Psoas muscle (tissue), 7 donors: ENCODE measurements at regions not wholly inside any gene's neighbourhood (a gene's known extent, or its start where the extent isn't known, plus 50 kb on each side); places are given as distances from the start of the nearest gene placed in this dataset.

Experiments used
- ATAC-seq, 4 donors: fragments of 200-7000 bp; cut with Tn5 transposase; one replicate each; pipeline ENCODE4 v1.9.1; 2020; ENCODE audit warnings: moderate library complexity in 3 of 4, mild to moderate bottlenecking in 2 of 4
- DNase-seq, 2 donors: peaks; one replicate each; pipeline ENCODE4 v3.0.0-alpha.2; 2020
- H3K27ac ChIP-seq: fragments of 200-600 bp; one replicate; pipeline ENCODE4 v1.8.0; 2022
- H3K27me3 ChIP-seq, 3 donors: fragments of 200-600 bp in 1 of 3; one replicate each; pipeline versions ENCODE4 v1.6.1 to v1.8.0; 2013 to 2022; ENCODE audit warnings: low read length in 2 of 3, mild to moderate bottlenecking in 2 of 3, moderate library complexity in 1 of 3; ENCODE audit not compliant: insufficient read depth in 3 of 3
- H3K36me3 ChIP-seq, 2 donors: fragments of 200-600 bp in 1 of 2; one replicate each; pipeline versions ENCODE4 v1.6.1 to v1.8.0; 2013 to 2022; ENCODE audit warnings: low read depth in 1 of 2, mild to moderate bottlenecking in 1 of 2, moderate library complexity in 1 of 2; ENCODE audit not compliant: insufficient read depth in 1 of 2
- H3K4me1 ChIP-seq: fragments of 200-600 bp; one replicate; pipeline ENCODE4 v1.8.0; 2022
- H3K4me3 ChIP-seq: fragments of 200-600 bp; one replicate; pipeline ENCODE4 v1.8.0; 2022; ENCODE audit warnings: mild to moderate bottlenecking
- H3K9me3 ChIP-seq: fragments of 200-600 bp; one replicate; pipeline ENCODE4 v1.8.0; 2022
- WGBS, 3 donors: extraction: QIAGEN DNeasy Blood & Tissue Kit; methylation state at CpG; one replicate each; pipeline versions ENCODE4 v1.1.6 to v1.1.7; 2013; 5-methylcytosine and 5-hydroxymethylcytosine counted together
- intact Hi-C, 2 donors: fragments of 100-400 bp; cut with DNase I; formaldehyde crosslinking; loops; one replicate each; pipeline versions ENCODE4 v1.11.0 to v1.14.2; 2022
- TF ChIP-seq, protein P1 (sequence below): fragments of 200-600 bp; IDR thresholded peaks from one replicate; pipeline ENCODE4 v1.8.0; 2022; ENCODE audit warnings: antibody characterized with exemption
- donor health status: healthy with polysubstance abuse.
- donor health status: DM: no; HTN: no; CAD: no; lungs with moderate emphysema.
- donor health status: Bipolar disorder and iron deficiency.
- donor health status: healthy.
- donor health status: DM: yes; HTN: yes; CAD: no.
- donor health status: DM: no; HTN: no; CAD: no.
- donor health status: DM: yes; HTN: yes; CAD: no.

DNA sequence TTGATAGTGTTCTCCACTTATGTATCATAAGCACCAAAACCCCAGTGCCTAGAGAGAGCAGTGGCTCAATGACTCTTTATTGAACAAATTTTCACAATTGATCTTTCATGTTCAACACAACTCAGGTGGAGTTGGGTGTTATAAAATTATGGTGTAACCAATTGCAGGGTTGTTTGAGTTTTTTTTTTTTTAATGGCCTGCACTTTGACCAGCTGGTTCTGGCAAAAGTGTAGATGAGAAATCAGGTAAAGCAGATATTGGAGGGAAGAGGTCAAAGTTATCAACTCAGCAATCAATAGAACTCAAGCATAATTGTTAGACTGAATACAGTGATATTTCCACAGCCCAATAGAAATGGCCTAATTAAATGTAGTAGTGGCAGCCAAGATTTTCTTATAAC lies 1386.3 kb downstream of the SUCLG1 start:
- DNase-seq = no peak
- Histone ChIP-seq H3K36me3 (no peaks in the 10 kb centered on the region), H3K27ac (no peak overlapping the region), H3K9me3 (no peaks in the 10 kb centered on the region), H3K27me3 (no peaks in the 10 kb centered on the region), H3K4me1 (no peaks in the 10 kb centered on the region), H3K4me3 (no peak overlapping the region)
- ATAC-seq = no peak
- intact Hi-C loops = no loop called here
- TF ChIP-seq, protein P1, sequence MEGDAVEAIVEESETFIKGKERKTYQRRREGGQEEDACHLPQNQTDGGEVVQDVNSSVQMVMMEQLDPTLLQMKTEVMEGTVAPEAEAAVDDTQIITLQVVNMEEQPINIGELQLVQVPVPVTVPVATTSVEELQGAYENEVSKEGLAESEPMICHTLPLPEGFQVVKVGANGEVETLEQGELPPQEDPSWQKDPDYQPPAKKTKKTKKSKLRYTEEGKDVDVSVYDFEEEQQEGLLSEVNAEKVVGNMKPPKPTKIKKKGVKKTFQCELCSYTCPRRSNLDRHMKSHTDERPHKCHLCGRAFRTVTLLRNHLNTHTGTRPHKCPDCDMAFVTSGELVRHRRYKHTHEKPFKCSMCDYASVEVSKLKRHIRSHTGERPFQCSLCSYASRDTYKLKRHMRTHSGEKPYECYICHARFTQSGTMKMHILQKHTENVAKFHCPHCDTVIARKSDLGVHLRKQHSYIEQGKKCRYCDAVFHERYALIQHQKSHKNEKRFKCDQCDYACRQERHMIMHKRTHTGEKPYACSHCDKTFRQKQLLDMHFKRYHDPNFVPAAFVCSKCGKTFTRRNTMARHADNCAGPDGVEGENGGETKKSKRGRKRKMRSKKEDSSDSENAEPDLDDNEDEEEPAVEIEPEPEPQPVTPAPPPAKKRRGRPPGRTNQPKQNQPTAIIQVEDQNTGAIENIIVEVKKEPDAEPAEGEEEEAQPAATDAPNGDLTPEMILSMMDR = no peak

DNA sequence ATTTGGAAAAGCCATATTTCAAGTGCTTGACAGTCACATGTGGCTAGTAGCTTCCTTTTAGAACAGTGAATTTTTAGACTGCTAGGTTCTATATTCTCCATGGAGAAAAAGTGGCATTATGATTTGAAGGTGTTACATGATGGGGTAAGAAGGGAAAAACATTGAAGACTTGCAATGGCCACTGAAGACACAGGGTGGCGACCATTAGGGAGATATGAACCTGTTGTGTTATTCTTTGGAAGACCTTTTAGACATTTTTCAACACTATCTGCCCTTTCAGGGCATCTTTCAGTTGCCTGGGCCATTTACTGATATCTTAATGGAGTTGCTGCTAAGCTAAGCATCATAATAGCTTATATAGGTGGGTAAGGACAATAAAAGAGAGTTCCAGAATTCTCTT lies 1387.2 kb downstream of the SUCLG1 start:
- H3K4me1 ChIP-seq = no peaks in the 10 kb centered on the region
- no peaks in the 10 kb centered on the region for H3K9me3 ChIP-seq
- 75 to 97% (median 93%) methylated on average over 1 of the region's 1 CpG for WGBS, 3 donors
- intact Hi-C loops = no loop called here
- no peak for DNase-seq
- no peak overlapping the region for H3K4me3 ChIP-seq
- H3K27me3 ChIP-seq = no peaks in the 10 kb centered on the region
- TF ChIP-seq, protein P1 = no peak
- ATAC-seq = no peak
- H3K27ac ChIP-seq = no peak overlapping the region
- no peaks in the 10 kb centered on the region for H3K36me3 ChIP-seq

DNA sequence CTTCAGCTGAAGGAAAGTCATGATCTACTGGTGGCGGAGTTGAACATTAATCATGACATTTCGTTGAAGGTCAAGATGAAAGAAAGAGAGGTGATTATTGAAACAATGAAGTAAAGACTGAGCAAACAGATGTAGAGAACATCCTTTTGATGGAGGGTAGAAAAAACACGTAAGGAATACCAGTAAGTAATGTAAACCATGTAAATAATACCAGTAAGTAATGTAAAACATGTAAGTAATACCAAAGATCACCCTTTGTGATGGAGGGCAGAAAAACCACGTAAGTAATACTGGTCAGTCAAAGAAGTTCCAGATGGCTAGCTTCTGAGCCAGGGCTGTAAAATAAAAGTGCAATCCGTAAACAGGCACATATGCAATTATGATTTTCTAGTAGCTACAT lies 1387.7 kb downstream of the SUCLG1 start:
- intact Hi-C loops = no loop called here
- no peaks in the 10 kb centered on the region for H3K4me1 ChIP-seq
- no peaks in the 10 kb centered on the region for H3K36me3 ChIP-seq
- no peak overlapping the region for H3K27ac ChIP-seq
- no peak for ATAC-seq
- H3K4me3 ChIP-seq = no peak overlapping the region
- WGBS, 3 donors = 54 to 63% (median 55%) methylated on average over 5 of the region's 5 CpGs
- H3K9me3 ChIP-seq = no peaks in the 10 kb centered on the region
- no peaks in the 10 kb centered on the region for H3K27me3 ChIP-seq
- no peak for DNase-seq
- TF ChIP-seq, protein P1 = no peak

DNA sequence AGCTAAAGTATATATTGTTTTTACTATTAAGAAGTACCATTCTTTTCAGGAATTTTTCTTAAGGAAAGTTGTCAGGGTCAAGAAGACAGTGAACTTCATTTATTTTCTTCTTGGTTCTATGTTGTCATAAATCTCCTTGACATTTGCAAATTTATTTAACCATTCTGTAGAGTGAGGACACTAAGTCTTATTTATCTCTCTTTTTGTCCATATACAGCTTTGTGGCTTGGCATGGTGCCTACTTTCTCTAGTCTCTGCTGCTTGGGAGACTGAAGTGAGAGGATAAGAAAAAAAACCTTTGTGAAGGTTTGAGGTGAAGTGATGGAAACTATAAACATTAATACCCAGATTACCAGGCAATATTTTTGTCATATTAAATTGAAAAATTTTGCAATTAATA lies 1389.4 kb downstream of the SUCLG1 start:
- Histone ChIP-seq H3K27ac (no peak overlapping the region), H3K4me1 (no peaks in the 10 kb centered on the region), H3K9me3 (no peaks in the 10 kb centered on the region), H3K4me3 (no peak overlapping the region), H3K36me3 (no peaks in the 10 kb centered on the region), H3K27me3 (no peaks in the 10 kb centered on the region)
- intact Hi-C loops = no loop called here
- ATAC-seq = no peak
- no peak for DNase-seq
- TF ChIP-seq, protein P1 = no peak

DNA sequence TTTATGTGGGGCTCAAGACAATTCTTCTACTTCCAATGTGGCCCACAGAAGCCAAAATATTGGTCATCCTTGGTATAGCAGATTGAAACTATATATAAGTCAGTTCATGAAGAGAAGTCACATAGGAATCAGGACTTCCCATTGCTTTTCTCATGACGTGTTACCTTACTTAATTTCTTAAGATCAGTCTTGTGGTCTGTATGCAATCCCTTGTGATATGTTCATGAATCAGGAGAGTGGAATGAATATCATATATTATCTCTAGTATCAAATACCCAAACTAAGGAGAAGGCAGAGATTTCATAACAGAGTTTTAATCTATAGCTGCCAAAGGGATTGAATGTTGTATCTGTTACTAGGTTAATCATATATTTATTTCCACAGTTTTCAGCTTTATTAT lies 1390.4 kb downstream of the SUCLG1 start:
- intact Hi-C loops = no loop called here
- Histone ChIP-seq H3K36me3 (no peaks in the 10 kb centered on the region), H3K27ac (no peak overlapping the region), H3K27me3 (no peaks in the 10 kb centered on the region), H3K4me1 (no peaks in the 10 kb centered on the region), H3K9me3 (no peaks in the 10 kb centered on the region), H3K4me3 (no peak overlapping the region)
- DNase-seq = no peak
- TF ChIP-seq, protein P1 = no peak
- no peak for ATAC-seq
- 59 to 77% (median 74%) methylated on average over 1 of the region's 1 CpG for WGBS, 3 donors
